T-helper 2 cell treated with Interferon-gamma antibody and Interleukin-4, amounts not matched to agents 100 ng/mL and 5 ng/mL, for 36 hours (primary cell): ENCODE measurements at regions not wholly inside any gene's neighbourhood (a gene's known extent, or its start where the extent isn't known, plus 50 kb on each side); places are given as distances from the start of the nearest gene placed in this dataset.
"Not testable (repeated sequence)": the region's sequence is repeated elsewhere in the genome, so short reads cannot be mapped to it uniquely, and the experiment has no call there.

Experiments used
- intact Hi-C: fragments of 100-400 bp; cut with micrococcal nuclease; formaldehyde crosslinking; loops from one replicate; pipeline ENCODE4 v1.15.1; 2023

- intact Hi-C loops = no loop called here
Measured at GRCh38 chr1:174105086-174105485, 54.2 kb upstream of the RABGAP1L start.

- intact Hi-C loops = no loop called here
Measured at GRCh38 chr1:174103766-174104165, 55.6 kb upstream of the RABGAP1L start.

- intact Hi-C loops = not testable (repeated sequence)
Measured at GRCh38 chr1:174101976-174102375, 57.3 kb upstream of the RABGAP1L start.

- intact Hi-C loops = no loop called here
Measured at GRCh38 chr1:174097426-174097825, 61.9 kb upstream of the RABGAP1L start.

- intact Hi-C loops = not testable (repeated sequence)
Measured at GRCh38 chr1:174093789-174094188, 65.5 kb upstream of the RABGAP1L start.

GRCh38 chr1:174090471-174090870, 68.3 kb upstream of the RC3H1 start:
- intact Hi-C loops = no loop called here

GRCh38 chr1:174080819-174081218, 58.7 kb upstream of the RC3H1 start:
- intact Hi-C loops = no loop called here

GRCh38 chr1:174079796-174080195, 57.6 kb upstream of the RC3H1 start:
- intact Hi-C loops = loop anchor here (5.0 kb wide), 1 partner anchor 647 kb away; no protein-coding TSS in a partner anchor

GRCh38 chr1:174078916-174079315, 56.8 kb upstream of the RC3H1 start:
- intact Hi-C loops = loop anchor here (5.0 kb wide), 1 partner anchor 647 kb away; no protein-coding TSS in a partner anchor

- intact Hi-C loops = loop anchor here (5.0 kb wide), 1 partner anchor 646 kb away; no protein-coding TSS in a partner anchor
Measured at GRCh38 chr1:174077749-174078490, 55.8 kb upstream of the RC3H1 start.

GRCh38 chr1:174075245-174075692, 53.1 kb upstream of the RC3H1 start:
- intact Hi-C loops = loop anchor here (5.0 kb wide), 1 partner anchor 643 kb away; no protein-coding TSS in a partner anchor

- intact Hi-C loops = loop anchor here (5.0 kb wide), 1 partner anchor 642 kb away; no protein-coding TSS in a partner anchor
Measured at GRCh38 chr1:174074757-174075156, 52.6 kb upstream of the RC3H1 start.

GRCh38 chr1:174072581-174072980, 50.4 kb upstream of the RC3H1 start:
- intact Hi-C loops = no loop called here
